Upper lobe of left lung (tissue), 6 donors: ENCODE measurements at regions not wholly inside any gene's neighbourhood (a gene's known extent, or its start where the extent isn't known, plus 50 kb on each side); places are given as distances from the start of the nearest gene placed in this dataset.

Experiments used
- ATAC-seq, 2 donors: fragments of 200-7000 bp; cut with Tn5 transposase; one replicate each; pipeline ENCODE4 v1.9.1; 2022; ENCODE audit warnings: mild to moderate bottlenecking in 2 of 2, moderate library complexity in 2 of 2; ENCODE audit not compliant: low FRiP score in 2 of 2
- DNase-seq, 2 donors: peaks; one replicate each; pipeline ENCODE4 v3.0.0-alpha.2; 2019 to 2020
- H3K27ac ChIP-seq, 4 donors: fragments of 200-600 bp; sonication (generic); one replicate each; pipeline ENCODE4 v1.5.1; 2016 to 2019
- H3K27me3 ChIP-seq, 4 donors: fragments of 200-600 bp; sonication (generic); one replicate each; pipeline ENCODE4 v1.5.1; 2017 to 2019
- H3K36me3 ChIP-seq, 4 donors: fragments of 200-600 bp; sonication (generic); one replicate each; pipeline ENCODE4 v1.5.1; 2016 to 2019
- H3K4me1 ChIP-seq, 4 donors: fragments of 200-600 bp; sonication (generic); one replicate each; pipeline ENCODE4 v1.5.1; 2018 to 2019
- H3K4me3 ChIP-seq, 4 donors: fragments of 200-600 bp; sonication (generic); one replicate each; pipeline ENCODE4 v1.5.1; 2017 to 2019; ENCODE audit warnings: mild to moderate bottlenecking in 2 of 4, moderate library complexity in 1 of 4
- H3K9me3 ChIP-seq, 4 donors: fragments of 200-600 bp; sonication (generic); one replicate each; pipeline ENCODE4 v1.5.1; 2018 to 2019
- CTCF ChIP-seq, 6 experiments: fragments of 450-650 bp in 4 of 6; fragments of 200-600 bp in 2 of 6; sonication (generic) in 2 of 6; IDR thresholded peaks; one replicate each; pipeline ENCODE4 v1.5.1; 2016 to 2019; ENCODE audit warnings: antibody characterized with exemption in 6 of 6
- EP300 ChIP-seq, 4 donors: sonication (generic); formaldehyde crosslinking; IDR thresholded peaks; one replicate each; pipeline ENCODE4 v1.5.1; 2017; ENCODE audit warnings: antibody characterized with exemption in 4 of 4, control low read depth in 2 of 4
- POLR2A ChIP-seq, 4 donors: fragments of 450-650 bp; IDR thresholded peaks; one replicate each; pipeline ENCODE4 v1.5.1; 2016 to 2017; ENCODE audit warnings: antibody characterized with exemption in 4 of 4, mild to moderate bottlenecking in 2 of 4
- POLR2AphosphoS5 ChIP-seq, 2 donors: sonication (generic); formaldehyde crosslinking; IDR thresholded peaks; one replicate each; pipeline ENCODE4 v1.5.1; 2017; ENCODE audit warnings: antibody characterized with exemption in 2 of 2
- WGBS, 2 donors: methylation state at CpG; one replicate each; pipeline ENCODE4 v1.1.5; 2017 to 2018; 5-methylcytosine and 5-hydroxymethylcytosine counted together
- donor health status: DM: no; HTN: no; CAD: no; lungs with moderate emphysema.
- donor health status: DM: no; HTN: yes; CAD: no; lungs with severe emphysema.

GRCh38 chr2:128399690-128400291 is 81.1 kb upstream of the HS6ST1 start:
- DNase-seq (no peak), ATAC-seq (no peak)
- no peaks in the 10 kb centered on the region for H3K27me3 ChIP-seq
- no peak overlapping the region for H3K27ac ChIP-seq
- no peaks in the 10 kb centered on the region for H3K4me1 ChIP-seq
- no peaks in the 10 kb centered on the region for H3K9me3 ChIP-seq
- H3K4me3 ChIP-seq, result no peak overlapping the region
- 55 to 66% methylated on average over 5 of the region's 5 CpGs for WGBS, 2 donors
- TF ChIP-seq POLR2A (IDR thresholded peaks at IDR 0.05), result no peak
- TF ChIP-seq CTCF (IDR thresholded peaks at IDR 0.05), result no peak
- TF ChIP-seq POLR2AphosphoS5 (IDR thresholded peaks at IDR 0.05), result no peak
- TF ChIP-seq EP300 (IDR thresholded peaks at IDR 0.05), result no peak
- no peaks in the 10 kb centered on the region for H3K36me3 ChIP-seq

GRCh38 chr2:128401680-128402079 is 83.0 kb upstream of the HS6ST1 start:
- TF ChIP-seq CTCF (IDR thresholded peaks at IDR 0.05) (no peak), POLR2A (IDR thresholded peaks at IDR 0.05) (no peak), EP300 (IDR thresholded peaks at IDR 0.05) (no peak), POLR2AphosphoS5 (IDR thresholded peaks at IDR 0.05) (no peak)
- ATAC-seq (no peak), DNase-seq (peak in 1 of 2 donors; percentile 18)
- H3K27me3 ChIP-seq, result no peaks in the 10 kb centered on the region
- 97 to 98% methylated on average over 8 of the region's 8 CpGs for WGBS, 2 donors
- no peak overlapping the region for H3K4me3 ChIP-seq
- H3K4me1 ChIP-seq, result no peaks in the 10 kb centered on the region
- no peak overlapping the region for H3K27ac ChIP-seq
- no peaks in the 10 kb centered on the region for H3K36me3 ChIP-seq
- H3K9me3 ChIP-seq, result no peaks in the 10 kb centered on the region

GRCh38 chr2:128402911-128403670 is 84.4 kb upstream of the HS6ST1 start:
- no peaks in the 10 kb centered on the region for H3K27me3 ChIP-seq
- DNase-seq, result peak in 1 of 2 donors; percentile 8
- ATAC-seq, result no peak
- H3K4me3 ChIP-seq, result no peak overlapping the region
- H3K4me1 ChIP-seq, result no peaks in the 10 kb centered on the region
- H3K27ac ChIP-seq, result no peak overlapping the region
- H3K36me3 ChIP-seq, result no peaks in the 10 kb centered on the region
- H3K9me3 ChIP-seq, result no peaks in the 10 kb centered on the region
- 80 to 93% methylated on average over 10 to 13 of the region's 13 CpGs for WGBS, 2 donors
- TF ChIP-seq EP300 (IDR thresholded peaks at IDR 0.05), result no peak
- TF ChIP-seq POLR2AphosphoS5 (IDR thresholded peaks at IDR 0.05), result no peak

- DNase-seq, result peak in 1 of 2 donors; percentile 15
- no peaks in the 10 kb centered on the region for H3K9me3 ChIP-seq
These were observed 85.4 kb upstream of the HS6ST1 start for GRCh38 chr2:128403814-128404708.

More at GRCh38 chr2:128403814-128404708, 85.4 kb upstream of the HS6ST1 start:
- no peak for ATAC-seq
- WGBS, 2 donors, result 86 to 88% methylated on average over 5 of the region's 5 CpGs
- Histone ChIP-seq H3K36me3 (no peaks in the 10 kb centered on the region), H3K4me3 (no peak overlapping the region), H3K4me1 (no peaks in the 10 kb centered on the region), H3K27me3 (no peaks in the 10 kb centered on the region), H3K27ac (no peak overlapping the region)
- TF ChIP-seq POLR2AphosphoS5 (IDR thresholded peaks at IDR 0.05) (no peak), CTCF (IDR thresholded peaks at IDR 0.05) (no peak), POLR2A (IDR thresholded peaks at IDR 0.05) (no peak), EP300 (IDR thresholded peaks at IDR 0.05) (no peak)
